GM10248 (cell line): ENCODE measurements at regions not wholly inside any gene's neighbourhood (a gene's known extent, or its start where the extent isn't known, plus 50 kb on each side); places are given as distances from the start of the nearest gene placed in this dataset.

Experiments used
- CTCF ChIA-PET: fragments of 300-600 bp; sonication (Branson Sonifier 250); formaldehyde crosslinking; extraction: SDS; loops from one replicate; lab custom pipeline; 2021; ENCODE audit warnings: antibody characterized with exemption; lab: Yijun Ruan, JAX
- POLR2A ChIA-PET: fragments of 350-650 bp; sonication (Branson Sonifier 250); formaldehyde crosslinking; extraction: SDS; loops from one replicate; lab custom pipeline; 2020; ENCODE audit warnings: antibody characterized with exemption; lab: Yijun Ruan, JAX
- DNase-seq: peaks from one replicate; pipeline ENCODE4 v3.0.0; 2012; ENCODE audit errors: extremely low spot score
- TF ChIP-seq, protein P1 (sequence below): IDR thresholded peaks from 2 replicates; pipeline ENCODE4 v1.5.1; 2012; ENCODE audit warnings: mild to moderate bottlenecking, low read depth; ENCODE audit errors: extremely low read depth, missing control alignments, control extremely low read depth

DNA sequence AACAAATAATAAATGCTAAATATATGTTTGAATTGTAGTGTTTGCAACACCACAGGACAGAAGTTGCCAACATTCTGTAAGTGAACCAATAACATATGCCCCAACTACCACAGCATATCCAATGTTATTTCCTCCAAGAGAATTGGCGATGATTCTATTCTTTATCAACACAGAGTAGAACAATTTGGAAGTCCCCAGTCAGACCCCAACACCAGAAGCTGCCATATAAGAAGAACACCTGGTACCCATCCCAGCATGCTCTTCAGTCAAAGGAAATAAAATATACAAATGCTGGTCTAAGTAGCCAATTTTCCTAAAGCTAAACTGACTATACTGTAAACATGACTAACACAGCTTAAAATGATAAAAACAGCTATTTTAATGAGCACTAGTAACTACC is 145.7 kb downstream of the KLF12 start:
- TF ChIP-seq, protein P1, sequence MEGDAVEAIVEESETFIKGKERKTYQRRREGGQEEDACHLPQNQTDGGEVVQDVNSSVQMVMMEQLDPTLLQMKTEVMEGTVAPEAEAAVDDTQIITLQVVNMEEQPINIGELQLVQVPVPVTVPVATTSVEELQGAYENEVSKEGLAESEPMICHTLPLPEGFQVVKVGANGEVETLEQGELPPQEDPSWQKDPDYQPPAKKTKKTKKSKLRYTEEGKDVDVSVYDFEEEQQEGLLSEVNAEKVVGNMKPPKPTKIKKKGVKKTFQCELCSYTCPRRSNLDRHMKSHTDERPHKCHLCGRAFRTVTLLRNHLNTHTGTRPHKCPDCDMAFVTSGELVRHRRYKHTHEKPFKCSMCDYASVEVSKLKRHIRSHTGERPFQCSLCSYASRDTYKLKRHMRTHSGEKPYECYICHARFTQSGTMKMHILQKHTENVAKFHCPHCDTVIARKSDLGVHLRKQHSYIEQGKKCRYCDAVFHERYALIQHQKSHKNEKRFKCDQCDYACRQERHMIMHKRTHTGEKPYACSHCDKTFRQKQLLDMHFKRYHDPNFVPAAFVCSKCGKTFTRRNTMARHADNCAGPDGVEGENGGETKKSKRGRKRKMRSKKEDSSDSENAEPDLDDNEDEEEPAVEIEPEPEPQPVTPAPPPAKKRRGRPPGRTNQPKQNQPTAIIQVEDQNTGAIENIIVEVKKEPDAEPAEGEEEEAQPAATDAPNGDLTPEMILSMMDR = no peak
- CTCF ChIA-PET = interaction anchor here (0.7 to 1.5 kb wide), 3 partner anchors 8 to 221 kb away, joined by 3 to 4 read pairs (median 4); no protein-coding TSS in a partner anchor
- POLR2A ChIA-PET = no interaction called here

DNA sequence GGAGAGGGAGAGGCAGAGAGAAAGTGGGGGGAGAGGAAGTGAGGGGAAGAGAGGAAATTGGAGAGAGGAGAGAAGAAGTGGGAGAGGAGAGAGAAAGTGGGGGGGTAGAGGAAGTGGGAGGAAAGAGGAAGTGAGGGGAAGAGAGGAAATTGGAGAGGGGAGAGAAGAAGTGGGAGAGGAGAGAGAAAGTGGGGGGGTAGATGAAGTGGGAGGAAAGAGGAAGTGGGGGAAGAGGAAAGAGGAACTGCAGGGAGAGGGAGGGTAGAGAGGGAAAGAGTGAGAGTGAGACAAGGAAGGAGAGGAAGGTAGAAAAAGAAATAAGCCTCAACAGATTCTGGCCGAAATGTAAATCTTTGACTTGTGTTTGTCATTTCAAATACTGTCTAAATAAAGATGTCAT is 146.6 kb downstream of the KLF12 start:
- no peak for DNase-seq
- ChIA-PET CTCF (interaction anchor here (0.7 to 4.0 kb wide), 2 partner anchors 11 to 12 kb away, joined by 3 to 13 read pairs; no protein-coding TSS in a partner anchor), POLR2A (no interaction called here)
- TF ChIP-seq, protein P1 = no peak

More for the DNA sequence above, 145.7 kb downstream of the KLF12 start:
- DNase-seq = no peak

DNA sequence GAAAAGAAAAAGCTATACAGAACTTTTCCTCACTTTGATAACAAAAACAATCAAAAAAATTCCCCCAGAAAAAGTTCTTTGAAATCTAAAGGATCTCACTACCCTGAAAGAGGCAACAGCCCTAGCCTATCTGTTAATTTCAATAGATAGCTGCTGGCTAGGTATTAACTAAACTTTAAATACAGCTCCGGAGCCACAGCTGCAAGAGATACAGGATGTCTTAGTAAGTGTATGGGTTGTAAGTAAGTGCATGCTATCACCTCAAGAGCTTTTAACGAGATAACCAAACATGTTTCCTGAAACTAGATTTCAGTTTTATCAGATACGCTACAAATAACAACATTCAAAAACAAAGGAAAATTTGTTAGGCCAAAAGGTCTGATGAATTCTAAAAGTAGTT is 148.4 kb downstream of the KLF12 start:
- ChIA-PET CTCF (interaction anchor here (1.0 to 4.0 kb wide), 3 partner anchors 10 to 13 kb away, joined by 3 to 13 read pairs (median 6); no protein-coding TSS in a partner anchor), POLR2A (no interaction called here)
- TF ChIP-seq, protein P1 = no peak
- no peak for DNase-seq

DNA sequence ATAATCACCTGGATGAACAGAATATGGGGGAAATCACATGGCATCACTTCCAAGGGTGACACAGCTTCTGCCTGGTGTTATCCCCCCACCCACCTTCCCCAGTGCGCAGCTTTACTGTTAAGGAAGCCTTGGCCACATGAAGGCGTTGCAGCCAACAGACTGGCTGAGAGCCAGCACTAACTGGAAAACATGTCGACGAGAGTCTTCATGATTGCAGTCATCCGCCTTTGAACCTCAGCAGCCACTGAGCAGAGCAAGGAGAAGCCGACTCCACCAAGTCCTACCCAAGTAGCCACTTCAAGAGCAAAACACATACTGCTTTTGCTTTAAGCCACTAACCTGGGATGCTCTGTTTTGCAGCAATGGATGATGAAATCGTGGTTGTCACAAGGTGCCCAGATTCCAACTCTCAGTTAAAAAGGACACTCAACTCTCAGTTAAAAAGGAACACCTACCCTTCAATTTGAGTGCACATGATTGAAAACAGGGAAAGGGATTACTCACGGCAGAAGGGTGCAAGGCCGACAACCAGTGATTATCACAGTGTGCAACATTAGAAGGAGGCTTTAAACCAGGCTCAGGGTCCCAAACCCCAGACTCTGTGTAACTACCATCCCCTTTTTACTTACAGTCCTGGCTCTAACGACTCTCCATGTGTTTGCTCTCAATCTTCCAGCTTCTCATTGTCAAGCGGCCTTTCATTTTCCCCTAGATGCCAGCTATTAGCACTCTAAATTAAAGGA is 149.1 kb downstream of the KLF12 start:
- TF ChIP-seq, protein P1 = no peak
- POLR2A ChIA-PET = no interaction called here
- no peak for DNase-seq
- CTCF ChIA-PET = interaction anchor here (1.0 to 4.0 kb wide), 4 partner anchors 10 to 19 kb away, joined by 3 to 13 read pairs (median 4); no protein-coding TSS in a partner anchor

DNA sequence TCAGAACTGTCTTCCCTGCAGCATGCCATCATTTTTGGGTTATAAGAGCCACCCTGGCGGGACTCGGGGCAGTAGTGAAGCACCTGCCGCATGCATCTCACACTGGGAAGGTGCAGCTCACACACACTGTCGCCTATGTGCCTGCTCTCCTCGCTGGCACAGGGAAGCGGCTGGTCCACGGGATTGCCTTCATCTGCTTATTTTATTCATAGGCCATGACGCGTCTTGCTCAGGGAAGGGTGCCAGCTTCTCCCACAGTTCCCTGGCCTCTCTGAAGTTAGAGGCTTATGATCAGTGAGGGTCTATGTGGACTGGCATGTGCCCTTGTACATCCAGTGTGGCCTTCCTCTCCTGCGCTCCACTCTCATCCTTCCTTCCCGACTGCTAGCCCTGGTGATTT is 150.0 kb downstream of the KLF12 start:
- POLR2A ChIA-PET = no interaction called here
- no peak for DNase-seq
- TF ChIP-seq, protein P1 = no peak
- CTCF ChIA-PET = interaction anchor here (1.0 to 4.0 kb wide), 3 partner anchors 9 to 18 kb away, joined by 3 to 13 read pairs (median 3); no protein-coding TSS in a partner anchor

DNA sequence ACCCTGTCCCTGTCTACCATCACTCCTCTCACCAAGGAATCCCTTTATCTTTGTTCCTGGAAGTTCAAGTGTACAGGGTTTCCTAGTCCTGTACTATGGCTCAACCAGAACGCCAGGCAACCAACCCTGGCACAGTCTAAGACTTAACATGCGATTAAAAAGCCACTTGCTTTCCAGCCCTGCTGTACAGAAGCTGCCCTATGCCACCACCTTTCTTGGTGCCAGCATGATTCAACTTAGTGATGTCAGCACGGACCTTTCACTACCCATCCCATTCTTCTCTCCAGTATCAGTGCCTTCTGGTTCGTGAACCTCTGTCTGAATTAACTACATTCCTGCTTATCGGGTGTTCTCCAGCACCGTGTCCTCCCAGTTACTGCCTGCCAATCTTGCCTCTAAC is 151.1 kb downstream of the KLF12 start:
- no peak for DNase-seq
- CTCF ChIA-PET = no interaction called here
- TF ChIP-seq, protein P1 = no peak
- POLR2A ChIA-PET = no interaction called here
